HG02885 (cell line): ENCODE measurements at regions not wholly inside any gene's neighbourhood (a gene's known extent, or its start where the extent isn't known, plus 50 kb on each side); places are given as distances from the start of the nearest gene placed in this dataset.

ENCODE experiments used
- ATAC-seq: cut with Tn5 transposase; IDR thresholded peaks from one replicate; pipeline ENCODE4 v1.9.1; 2021; ENCODE audit warnings: mild to moderate bottlenecking; ENCODE audit not compliant: unreplicated experiment, poor library complexity

- ATAC-seq, result no peak
Measured at GRCh38 chr22:49016909-49017481, 810.7 kb downstream of the BRD1 start.

GRCh38 chr22:49015993-49016908 is 811.4 kb downstream of the BRD1 start:
- no peak for ATAC-seq

- no peak for ATAC-seq
Measured at GRCh38 chr22:49015459-49015858, 812.2 kb downstream of the BRD1 start.

GRCh38 chr22:49014227-49015201 is 813.2 kb downstream of the BRD1 start:
- ATAC-seq, result no peak

GRCh38 chr22:49013707-49014106 is 814.0 kb downstream of the BRD1 start:
- ATAC-seq, result no peak

GRCh38 chr22:49012712-49013395 is 814.8 kb downstream of the BRD1 start:
- ATAC-seq, result no peak

- ATAC-seq, result no peak
Measured at GRCh38 chr22:49011769-49012648, 815.7 kb downstream of the BRD1 start.

GRCh38 chr22:49011379-49011768 is 816.3 kb downstream of the BRD1 start:
- ATAC-seq, result no peak

- ATAC-seq, result no peak
Measured at GRCh38 chr22:49010901-49011300, 816.8 kb downstream of the BRD1 start.

GRCh38 chr22:49010070-49010863 is 817.4 kb downstream of the BRD1 start:
- ATAC-seq, result no peak

- ATAC-seq, result no peak
Measured at GRCh38 chr22:49009359-49010063, 818.2 kb downstream of the BRD1 start.

- ATAC-seq, result no peak
Measured at GRCh38 chr22:49008682-49009235, 818.9 kb downstream of the BRD1 start.

GRCh38 chr22:49007013-49007653 is 820.5 kb downstream of the BRD1 start:
- ATAC-seq, result no peak

GRCh38 chr22:49006207-49007012 is 821.3 kb downstream of the BRD1 start:
- no peak for ATAC-seq

- no peak for ATAC-seq
Measured at GRCh38 chr22:49005557-49005956, 822.1 kb downstream of the BRD1 start.
